ENCODE measurements at regions not wholly inside any gene's neighbourhood (a gene's known extent, or its start where the extent isn't known, plus 50 kb on each side); places are given as distances from the start of the nearest gene placed in this dataset.

DNA sequence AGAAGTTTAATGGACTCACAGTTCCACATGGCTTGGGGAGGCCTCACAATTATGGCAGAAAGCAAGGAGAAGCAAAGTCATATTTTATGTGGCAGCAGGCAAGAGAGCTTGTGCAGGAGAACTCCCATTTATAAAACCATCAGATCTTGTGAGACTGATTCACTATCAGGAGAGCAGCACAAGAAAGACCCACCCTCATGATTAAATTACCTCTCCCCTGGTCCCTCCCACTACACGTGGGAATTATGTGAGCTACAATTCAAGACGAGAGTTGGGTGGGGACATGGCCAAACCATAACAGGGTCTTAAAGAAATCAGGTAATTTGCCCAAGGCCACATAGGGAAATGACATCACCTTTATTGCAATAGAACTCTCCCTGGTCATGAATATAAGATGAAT is 1073.3 kb upstream of the ACVR2A start:
- Mint-ChIP-seq H3K27me3 (no peaks in the 10 kb centered on the region), H3K27ac (no peak overlapping the region), H3K4me1 (no peaks in the 10 kb centered on the region), H3K4me3 (no peak overlapping the region), H3K9me3 (no peaks in the 10 kb centered on the region), H3K36me3 (ENCODE audit: low read depth) (no peaks in the 10 kb centered on the region)
- no peak for DNase-seq
- intact Hi-C loops (cut with micrococcal nuclease): no loop called here

DNA sequence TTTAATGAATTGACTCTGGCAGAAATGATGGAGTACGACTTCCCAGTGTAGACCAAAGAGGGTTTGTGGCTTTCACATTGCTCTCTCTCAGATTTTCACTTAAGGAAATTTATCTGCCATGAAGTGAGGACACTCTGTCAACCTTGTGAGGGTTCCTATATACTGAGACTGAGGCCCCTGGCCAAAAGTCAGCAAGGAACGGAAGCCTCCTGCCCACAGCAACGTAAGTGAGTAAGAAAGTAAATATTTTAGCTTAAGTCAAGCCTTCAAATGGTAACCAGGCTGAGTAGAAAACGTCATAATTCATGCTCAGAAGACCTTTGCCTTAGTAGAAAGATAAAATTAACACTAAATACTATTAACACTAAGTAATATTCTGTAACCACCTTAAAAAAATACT is 1080.5 kb upstream of the ACVR2A start:
- Mint-ChIP-seq H3K4me3 (no peak overlapping the region), H3K9me3 (no peaks in the 10 kb centered on the region), H3K4me1 (no peaks in the 10 kb centered on the region), H3K27ac (no peak overlapping the region), H3K36me3 (ENCODE audit: low read depth) (no peaks in the 10 kb centered on the region), H3K27me3 (no peaks in the 10 kb centered on the region)
- no peak for DNase-seq
- intact Hi-C loops (cut with micrococcal nuclease): no loop called here

DNA sequence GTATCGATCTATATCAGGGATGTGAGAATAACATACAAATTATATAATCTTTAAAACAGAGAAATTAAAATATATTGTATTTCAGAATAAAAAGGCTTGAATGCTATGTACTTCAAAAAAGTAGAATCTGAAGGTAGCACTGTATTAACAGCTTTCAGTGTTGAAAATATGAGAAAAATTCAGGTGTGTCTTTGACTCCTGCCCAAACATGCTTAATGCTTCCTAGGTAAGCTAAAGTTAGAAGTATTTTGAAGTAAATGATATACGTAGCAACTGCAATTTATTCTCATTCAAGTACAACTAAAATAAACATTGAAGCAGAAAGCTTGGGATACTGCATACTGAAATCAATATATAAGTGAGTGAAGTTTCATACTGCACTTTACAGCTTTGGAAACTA is 1082.0 kb upstream of the ACVR2A start:
- Mint-ChIP-seq H3K9me3 (no peaks in the 10 kb centered on the region), H3K4me3 (no peak overlapping the region), H3K27ac (no peak overlapping the region), H3K4me1 (no peaks in the 10 kb centered on the region), H3K36me3 (ENCODE audit: low read depth) (no peaks in the 10 kb centered on the region), H3K27me3 (no peaks in the 10 kb centered on the region)
- no peak for DNase-seq
- intact Hi-C loops (cut with micrococcal nuclease): no loop called here

DNA sequence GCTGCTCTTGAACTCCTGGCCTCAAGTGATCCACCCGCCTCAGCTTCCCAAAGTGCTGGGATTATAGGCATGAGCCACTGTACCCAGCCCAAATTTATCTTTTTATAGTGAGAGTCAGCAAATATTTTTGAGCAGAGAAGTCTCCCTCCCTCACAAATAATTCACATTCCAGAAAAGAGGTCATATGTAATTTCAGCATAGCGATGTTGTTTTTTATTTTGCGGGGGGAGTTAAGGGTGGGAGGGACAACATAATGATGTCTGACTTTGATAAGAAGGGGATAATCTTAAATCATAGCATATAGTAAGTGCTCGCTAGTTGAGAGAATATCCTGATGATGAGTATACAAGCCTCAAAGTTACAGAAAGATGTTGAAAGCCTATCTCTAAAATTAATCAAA is 1090.2 kb upstream of the ACVR2A start:
- no peaks in the 10 kb centered on the region for H3K27me3 Mint-ChIP-seq
- H3K27ac Mint-ChIP-seq: no peak overlapping the region
- no peaks in the 10 kb centered on the region for H3K9me3 Mint-ChIP-seq
- H3K4me1 Mint-ChIP-seq: no peaks in the 10 kb centered on the region
- H3K4me3 Mint-ChIP-seq: no peak overlapping the region
- H3K36me3 Mint-ChIP-seq (ENCODE audit: low read depth): no peaks in the 10 kb centered on the region
- DNase-seq: no peak
- intact Hi-C loops (cut with micrococcal nuclease): no loop called here

DNA sequence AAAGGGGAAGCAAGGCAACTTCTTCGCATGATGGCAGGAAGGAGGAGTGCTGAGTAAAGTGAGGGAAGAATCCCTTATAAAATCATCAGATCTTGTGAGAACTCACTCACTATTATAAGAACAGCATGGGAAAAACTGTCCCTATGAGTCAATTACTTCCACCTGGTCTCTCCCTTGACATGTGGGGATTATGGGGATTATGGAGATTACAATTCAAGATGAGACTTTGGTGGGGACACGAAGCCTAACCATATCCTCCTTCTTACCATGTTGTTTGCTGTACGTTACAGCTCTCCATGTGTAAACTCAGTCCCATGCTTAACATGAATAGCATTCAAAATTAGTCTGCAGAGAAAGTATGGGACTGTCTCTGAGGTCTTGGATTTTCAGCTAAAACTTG is 1096.8 kb upstream of the ACVR2A start:
- Mint-ChIP-seq H3K4me3 (no peak overlapping the region), H3K27me3 (no peaks in the 10 kb centered on the region), H3K27ac (no peak overlapping the region), H3K36me3 (ENCODE audit: low read depth) (no peaks in the 10 kb centered on the region), H3K4me1 (no peaks in the 10 kb centered on the region), H3K9me3 (no peaks in the 10 kb centered on the region)
- intact Hi-C loops (cut with micrococcal nuclease): no loop called here
- DNase-seq: no peak

DNA sequence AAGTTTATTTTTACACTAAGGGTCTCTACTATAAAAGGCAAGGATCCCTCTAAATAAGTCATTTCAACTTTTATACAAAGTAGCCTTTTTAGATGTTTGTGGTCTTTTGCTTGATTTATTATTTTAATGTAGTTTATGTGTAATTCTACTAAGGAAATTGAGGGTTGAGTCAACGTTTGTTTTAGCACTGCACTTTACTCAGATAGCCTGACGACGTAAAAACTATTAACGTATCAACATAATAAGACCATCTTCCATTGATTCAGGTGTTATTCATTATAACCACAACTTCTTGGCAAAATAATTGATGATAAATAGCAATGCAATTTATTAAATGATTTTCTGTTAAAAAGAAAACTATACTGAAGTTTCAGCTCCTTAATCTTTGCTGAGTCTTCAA is 1103.6 kb upstream of the ACVR2A start:
- Mint-ChIP-seq H3K4me3 (no peak overlapping the region), H3K27me3 (no peaks in the 10 kb centered on the region), H3K9me3 (no peaks in the 10 kb centered on the region), H3K4me1 (no peaks in the 10 kb centered on the region), H3K36me3 (ENCODE audit: low read depth) (no peaks in the 10 kb centered on the region), H3K27ac (no peak overlapping the region)
- intact Hi-C loops (cut with micrococcal nuclease): no loop called here
- no peak for DNase-seq

DNA sequence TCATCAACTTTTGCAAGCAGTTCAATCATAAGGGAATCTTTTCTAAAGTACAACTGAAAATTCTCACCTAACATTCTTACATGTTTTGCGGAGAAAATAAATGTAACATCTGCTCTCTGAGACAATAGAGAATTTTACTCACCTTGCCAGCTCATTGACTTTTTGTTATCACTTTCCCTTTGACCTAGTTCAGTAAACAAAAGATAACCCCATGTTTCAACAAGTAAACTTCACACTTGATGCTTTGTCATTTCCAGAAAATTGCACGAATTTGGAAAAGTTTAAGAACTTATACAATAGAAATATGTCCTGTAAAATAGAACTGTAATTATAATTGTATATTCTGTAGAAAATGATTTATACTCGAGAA is 1110.0 kb upstream of the ACVR2A start:
- Mint-ChIP-seq H3K9me3 (no peaks in the 10 kb centered on the region), H3K4me1 (no peaks in the 10 kb centered on the region), H3K27me3 (no peaks in the 10 kb centered on the region), H3K36me3 (ENCODE audit: low read depth) (no peaks in the 10 kb centered on the region), H3K4me3 (no peak overlapping the region), H3K27ac (no peak overlapping the region)
- intact Hi-C loops (cut with micrococcal nuclease): loop anchor here (2.0 to 5.0 kb wide), 2 partner anchors 597 to 1176 kb away; no protein-coding TSS in a partner anchor
- DNase-seq: no peak

DNA sequence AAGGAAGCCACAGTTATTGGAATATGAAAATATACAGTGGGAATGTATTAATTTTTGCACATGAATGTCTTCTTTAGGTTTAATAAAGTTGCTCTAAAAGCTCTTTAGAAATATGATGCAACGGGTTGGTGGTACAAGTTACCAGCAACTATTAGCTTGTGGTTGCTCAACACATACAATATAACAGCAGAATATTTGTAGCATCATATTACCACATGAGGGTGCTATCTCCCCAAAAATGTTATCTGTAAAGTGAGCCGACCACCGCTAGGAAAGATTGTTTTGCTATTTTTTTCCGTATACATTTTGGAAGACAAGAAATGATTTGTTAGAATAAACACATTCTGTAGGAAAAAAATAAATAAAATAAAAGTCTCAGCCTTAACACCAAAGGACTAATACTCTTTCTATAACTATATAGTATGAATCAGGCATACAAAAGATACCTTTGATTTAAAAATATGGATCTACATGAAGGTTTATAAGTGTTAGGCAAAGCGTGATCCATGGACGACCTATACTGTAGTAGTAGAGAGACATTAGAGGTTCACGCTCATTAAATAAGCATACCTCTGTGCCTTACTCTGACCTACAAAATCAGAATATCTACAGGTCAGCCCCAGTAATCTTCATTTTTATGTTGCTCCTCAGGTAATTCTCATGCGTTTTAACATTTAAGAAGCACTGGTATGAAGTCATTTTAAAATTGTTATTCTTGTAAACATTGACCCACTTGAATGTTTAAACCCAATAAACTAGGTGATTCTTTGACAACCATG is 1110.6 kb upstream of the ACVR2A start:
- no peak overlapping the region for H3K4me3 Mint-ChIP-seq
- no peaks in the 10 kb centered on the region for H3K4me1 Mint-ChIP-seq
- DNase-seq: no peak
- intact Hi-C loops (cut with micrococcal nuclease): loop anchor here (2.0 to 5.0 kb wide), 2 partner anchors 598 to 1177 kb away; no protein-coding TSS in a partner anchor
- H3K36me3 Mint-ChIP-seq (ENCODE audit: low read depth): no peaks in the 10 kb centered on the region
- H3K27me3 Mint-ChIP-seq: no peaks in the 10 kb centered on the region
- no peak overlapping the region for H3K27ac Mint-ChIP-seq
- H3K9me3 Mint-ChIP-seq: no peaks in the 10 kb centered on the region

DNA sequence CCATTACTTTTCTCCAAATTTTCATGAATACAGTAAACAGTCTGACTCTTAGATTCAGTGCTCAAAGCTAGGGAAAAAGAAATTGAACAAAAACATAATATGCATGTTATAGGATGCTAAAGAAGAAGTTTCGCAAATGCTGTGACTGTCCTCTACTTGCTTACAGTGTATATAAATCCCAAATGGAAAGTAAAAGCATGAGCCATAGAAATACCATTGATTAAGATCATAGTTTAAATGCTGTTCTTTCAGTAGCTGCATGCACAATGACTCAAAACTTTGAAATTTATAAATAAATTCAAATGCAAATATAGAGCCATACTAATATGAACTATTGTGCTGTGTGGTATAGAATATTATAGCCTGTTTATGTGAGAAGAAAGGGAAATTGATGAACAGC is 1113.9 kb upstream of the ACVR2A start:
- H3K36me3 Mint-ChIP-seq (ENCODE audit: low read depth): no peaks in the 10 kb centered on the region
- H3K27me3 Mint-ChIP-seq: no peaks in the 10 kb centered on the region
- H3K4me3 Mint-ChIP-seq: no peak overlapping the region
- intact Hi-C loops (cut with micrococcal nuclease): loop anchor here (5.0 kb wide), 1 partner anchor 601 kb away; no protein-coding TSS in a partner anchor
- DNase-seq: no peak
- no peak overlapping the region for H3K27ac Mint-ChIP-seq
- H3K4me1 Mint-ChIP-seq: no peaks in the 10 kb centered on the region
- H3K9me3 Mint-ChIP-seq: no peaks in the 10 kb centered on the region

DNA sequence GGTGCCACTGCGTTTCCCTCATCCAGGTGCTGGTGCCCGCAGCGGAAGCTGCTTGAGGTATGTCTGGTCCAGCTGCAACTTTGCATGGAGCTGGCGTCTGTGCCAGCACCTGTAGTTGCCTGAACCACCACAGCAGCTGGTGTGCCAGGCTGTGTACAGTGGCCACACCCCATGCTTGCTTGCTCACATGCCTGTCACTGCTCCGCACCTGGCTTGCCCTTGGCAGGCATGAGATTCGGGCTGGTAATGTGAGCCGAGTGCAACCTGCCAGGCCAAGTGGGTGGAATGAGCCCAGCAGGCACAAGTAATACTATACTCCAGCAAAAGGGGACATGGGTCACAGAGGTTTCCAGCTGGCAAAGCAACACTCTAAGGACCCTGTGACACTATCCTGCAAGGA is 1123.3 kb upstream of the ACVR2A start:
- Mint-ChIP-seq H3K9me3 (peaks cover 4% of the 10 kb centered on the region), H3K36me3 (ENCODE audit: low read depth) (no peaks in the 10 kb centered on the region), H3K4me1 (no peaks in the 10 kb centered on the region), H3K27me3 (no peaks in the 10 kb centered on the region), H3K4me3 (no peak overlapping the region), H3K27ac (no peak overlapping the region)
- no peak for DNase-seq
- intact Hi-C loops (cut with micrococcal nuclease): no loop called here

DNA sequence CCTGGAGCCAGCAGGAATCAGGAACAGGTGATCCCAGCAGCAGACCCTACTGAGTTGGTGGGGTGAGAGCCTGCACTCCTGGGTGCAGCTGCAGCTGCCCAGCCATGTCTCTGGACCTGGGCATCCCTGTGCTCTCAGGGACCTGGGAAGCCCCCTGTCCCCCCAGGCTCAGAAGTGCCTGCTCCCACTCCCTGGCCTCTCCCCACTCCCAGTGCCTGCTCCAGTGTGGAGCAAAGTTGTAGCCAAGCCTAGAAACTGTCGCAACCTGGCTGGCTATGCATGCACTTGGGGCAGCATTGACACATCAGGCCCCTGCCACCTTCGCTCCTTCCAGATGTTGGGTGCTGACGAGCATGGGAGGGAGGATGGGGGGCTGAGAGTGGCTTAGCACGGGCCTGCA is 1124.7 kb upstream of the ACVR2A start:
- DNase-seq: no peak
- H3K4me1 Mint-ChIP-seq: no peaks in the 10 kb centered on the region
- peaks cover 4% of the 10 kb centered on the region for H3K9me3 Mint-ChIP-seq
- no peaks in the 10 kb centered on the region for H3K27me3 Mint-ChIP-seq
- no peak overlapping the region for H3K4me3 Mint-ChIP-seq
- H3K36me3 Mint-ChIP-seq (ENCODE audit: low read depth): no peaks in the 10 kb centered on the region
- H3K27ac Mint-ChIP-seq: no peak overlapping the region
- intact Hi-C loops (cut with micrococcal nuclease): no loop called here

DNA sequence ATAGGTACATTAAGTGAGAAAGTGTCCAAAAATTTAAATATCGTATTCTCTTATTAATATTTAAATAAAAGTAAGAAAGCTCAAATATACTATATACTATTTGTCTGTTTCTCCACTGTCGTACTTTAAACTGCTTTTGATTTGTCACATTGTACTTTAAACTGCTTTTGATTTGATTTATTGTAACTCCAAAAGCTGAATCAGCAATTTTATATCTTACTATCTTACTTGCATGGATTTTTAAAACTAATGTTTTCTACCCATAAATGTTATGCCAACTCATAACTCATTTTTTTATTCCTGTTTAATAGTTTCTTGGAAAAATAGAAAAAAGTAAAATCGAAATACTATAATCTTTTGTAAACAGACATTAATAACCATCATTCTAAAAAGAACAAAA is 1128.2 kb upstream of the ACVR2A start:
- Mint-ChIP-seq H3K27ac (no peak overlapping the region), H3K9me3 (peaks cover 4% of the 10 kb centered on the region), H3K4me3 (no peak overlapping the region), H3K4me1 (no peaks in the 10 kb centered on the region), H3K36me3 (ENCODE audit: low read depth) (no peaks in the 10 kb centered on the region), H3K27me3 (no peaks in the 10 kb centered on the region)
- no peak for DNase-seq
- intact Hi-C loops (cut with micrococcal nuclease): no loop called here

DNA sequence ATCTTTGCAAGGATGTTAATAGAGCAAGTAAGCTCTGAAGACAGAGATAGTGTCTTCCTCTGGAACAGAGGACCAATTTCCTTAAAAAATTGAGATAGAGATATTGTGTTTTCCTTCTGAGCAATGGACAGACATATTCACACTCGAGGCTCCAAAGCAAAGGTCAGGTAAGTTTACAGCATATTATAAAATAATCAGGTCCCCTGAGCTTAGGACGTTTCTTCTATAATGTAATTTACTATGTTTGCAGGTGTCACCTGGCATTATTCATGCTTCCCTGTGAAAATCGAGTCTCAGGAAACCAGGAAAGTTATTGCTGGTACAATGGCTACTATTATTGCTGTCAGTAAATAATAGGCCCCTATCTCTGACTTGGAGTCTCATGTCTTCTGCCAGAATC is 1135.8 kb upstream of the ACVR2A start:
- H3K27ac Mint-ChIP-seq: no peak overlapping the region
- intact Hi-C loops (cut with micrococcal nuclease): no loop called here

DNA sequence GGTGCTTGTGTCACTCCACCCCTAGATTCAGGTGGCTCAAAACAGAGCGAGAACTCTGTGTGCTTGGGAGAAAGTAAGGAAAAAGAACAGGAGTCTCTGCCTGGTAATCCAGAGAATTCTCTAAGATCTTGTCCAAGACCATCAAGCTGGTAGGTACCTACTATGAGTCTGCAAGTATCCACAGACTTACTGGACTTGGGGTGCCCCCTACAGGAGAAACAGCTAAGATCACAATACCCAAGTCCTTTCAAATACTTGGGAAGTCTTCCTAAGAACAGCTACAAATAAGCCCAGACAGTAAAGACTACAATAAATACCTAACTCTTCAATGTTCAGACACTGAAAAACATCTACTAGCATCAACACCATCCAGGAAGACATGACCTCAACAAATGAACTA is 1143.6 kb upstream of the ACVR2A start:
- no peak overlapping the region for H3K4me3 Mint-ChIP-seq
- intact Hi-C loops (cut with micrococcal nuclease): no loop called here
- DNase-seq: no peak
- no peaks in the 10 kb centered on the region for H3K4me1 Mint-ChIP-seq
- H3K36me3 Mint-ChIP-seq (ENCODE audit: low read depth): no peaks in the 10 kb centered on the region
- peaks cover 13% of the 10 kb centered on the region for H3K9me3 Mint-ChIP-seq
- no peaks in the 10 kb centered on the region for H3K27me3 Mint-ChIP-seq
- H3K27ac Mint-ChIP-seq: no peak overlapping the region

More for the DNA sequence above, 1135.8 kb upstream of the ACVR2A start:
- H3K9me3 Mint-ChIP-seq: no peaks in the 10 kb centered on the region
- DNase-seq: no peak
- H3K36me3 Mint-ChIP-seq (ENCODE audit: low read depth): no peaks in the 10 kb centered on the region
- H3K4me3 Mint-ChIP-seq: no peak overlapping the region
- H3K4me1 Mint-ChIP-seq: no peaks in the 10 kb centered on the region
- no peaks in the 10 kb centered on the region for H3K27me3 Mint-ChIP-seq

DNA sequence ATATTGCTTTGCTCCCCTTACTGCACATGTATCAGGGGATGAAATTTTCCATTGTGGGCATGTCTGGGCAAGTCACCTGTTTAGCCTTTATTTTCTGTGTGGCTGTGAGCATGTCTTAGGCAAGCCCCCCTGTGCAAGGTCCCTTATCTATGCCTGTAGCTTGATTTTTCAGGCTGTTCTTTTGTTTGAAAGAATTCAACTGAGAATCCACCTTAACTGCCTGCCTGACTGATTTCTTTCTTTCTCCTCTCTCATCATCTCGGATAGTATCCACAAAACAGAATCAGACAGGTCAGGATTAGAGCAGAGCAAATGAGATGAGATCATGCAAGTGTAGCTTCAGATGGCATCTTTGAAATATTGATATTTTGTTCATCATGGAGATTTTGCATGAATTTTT is 1147.5 kb upstream of the ACVR2A start:
- intact Hi-C loops (cut with micrococcal nuclease): no loop called here
- no peak overlapping the region for H3K27ac Mint-ChIP-seq
- H3K36me3 Mint-ChIP-seq (ENCODE audit: low read depth): no peaks in the 10 kb centered on the region

More for the DNA sequence above, 1147.5 kb upstream of the ACVR2A start:
- H3K9me3 Mint-ChIP-seq: peaks cover 5% of the 10 kb centered on the region
- H3K4me3 Mint-ChIP-seq: no peak overlapping the region
- H3K27me3 Mint-ChIP-seq: no peaks in the 10 kb centered on the region
- no peak for DNase-seq
- no peaks in the 10 kb centered on the region for H3K4me1 Mint-ChIP-seq
